Body of pancreas (tissue), 4 donors: ENCODE measurements at regions not wholly inside any gene's neighbourhood (a gene's known extent, or its start where the extent isn't known, plus 50 kb on each side); places are given as distances from the start of the nearest gene placed in this dataset.

Experiments used
- ATAC-seq: fragments of 150-250 bp; one replicate; pipeline ENCODE4 v1.9.1; 2016
- DNase-seq, 4 donors: peaks; one replicate each; pipeline ENCODE4 v3.0.0-alpha.2; 2019
- H3K27ac ChIP-seq, 4 donors: fragments of 200-600 bp; sonication (generic); 1 replicate in 3 of 4; 2 replicates in 1 of 4; pipeline versions ENCODE4 v1.5.1 to v1.6.1; 2016 to 2019; ENCODE audit warnings: mild to moderate bottlenecking in 1 of 4, mixed read lengths in 1 of 4, moderate library complexity in 1 of 4
- H3K27me3 ChIP-seq, 2 donors: fragments of 200-600 bp; sonication (generic); one replicate each; pipeline ENCODE4 v1.6.0; 2016; ENCODE audit warnings: mild to moderate bottlenecking in 1 of 2
- H3K36me3 ChIP-seq, 2 donors: fragments of 200-600 bp; sonication (generic); replicated peaks in 1 of 2; 2 replicates each; pipeline ENCODE4 v1.5.1; 2016; ENCODE audit warnings: low read depth in 2 of 2; ENCODE audit not compliant: insufficient read depth in 1 of 2
- H3K4me1 ChIP-seq: fragments of 200-600 bp; sonication (generic); one replicate; pipeline ENCODE4 v1.6.0; 2016
- H3K4me3 ChIP-seq, 2 donors: fragments of 200-600 bp; sonication (generic); 1 replicate in 1 of 2; 2 replicates in 1 of 2; pipeline ENCODE4 v1.5.1; 2016 to 2019
- H3K9me3 ChIP-seq, 3 donors: fragments of 200-600 bp; sonication (generic); 1 replicate in 2 of 3; 2 replicates in 1 of 3; pipeline ENCODE4 v1.5.1; 2016
- POLR2A ChIP-seq, 3 donors: fragments of 450-650 bp; IDR thresholded peaks; one replicate each; pipeline ENCODE4 v1.6.1; 2016; ENCODE audit warnings: antibody characterized with exemption in 3 of 3, mild to moderate bottlenecking in 2 of 3
- WGBS, 2 donors: methylation state at CpG; one replicate each; pipeline ENCODE4 v1.1.5; 2017; 5-methylcytosine and 5-hydroxymethylcytosine counted together
- intact Hi-C: fragments of 100-400 bp; cut with DNase I; formaldehyde crosslinking; loops from one replicate; pipeline ENCODE4 v1.15.1; 2023
- TF ChIP-seq, protein P1 (sequence below), 7 experiments: fragments of 450-650 bp in 4 of 7; fragments of 200-600 bp in 3 of 7; sonication (generic) in 3 of 7; IDR thresholded peaks; one replicate each; pipeline ENCODE4 v1.5.1; 2016 to 2019; ENCODE audit warnings: antibody characterized with exemption in 7 of 7

DNA sequence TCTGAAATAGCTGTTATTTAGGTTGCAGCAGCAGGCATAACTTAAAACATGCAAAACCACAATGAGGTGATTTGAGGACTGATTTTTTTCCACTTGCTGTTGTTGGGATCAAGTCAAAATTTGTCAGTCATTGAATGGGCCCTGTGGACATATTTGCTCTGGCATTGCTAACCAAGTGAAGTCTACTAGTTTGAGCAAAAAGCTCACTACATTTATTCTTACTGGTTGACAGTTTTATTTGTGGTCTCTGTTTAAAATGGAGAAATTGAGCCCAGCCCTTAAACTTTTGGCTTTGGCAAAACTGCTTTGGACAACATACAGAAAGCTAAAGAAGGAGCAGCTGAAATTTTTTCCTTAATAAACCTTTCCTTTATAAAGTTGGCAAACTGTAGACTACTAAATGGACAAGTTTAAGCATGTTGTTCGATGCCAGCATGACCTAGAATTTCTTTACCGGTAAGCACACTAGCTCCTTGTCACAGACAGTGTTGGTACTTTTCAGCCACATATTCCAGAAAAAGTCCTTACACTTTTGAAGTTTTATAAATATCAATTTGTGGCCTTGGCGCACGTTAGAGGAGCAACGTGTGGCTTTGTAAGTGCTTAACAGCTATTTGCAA lies 234.6 kb downstream of the USP25 start:
- no peak overlapping the region for H3K27ac ChIP-seq
- no peaks in the 10 kb centered on the region for H3K36me3 ChIP-seq
- H3K4me1 ChIP-seq, result no peaks in the 10 kb centered on the region
- no peak for ATAC-seq
- DNase-seq, result no peak
- no peaks in the 10 kb centered on the region for H3K9me3 ChIP-seq
- TF ChIP-seq, protein P1, sequence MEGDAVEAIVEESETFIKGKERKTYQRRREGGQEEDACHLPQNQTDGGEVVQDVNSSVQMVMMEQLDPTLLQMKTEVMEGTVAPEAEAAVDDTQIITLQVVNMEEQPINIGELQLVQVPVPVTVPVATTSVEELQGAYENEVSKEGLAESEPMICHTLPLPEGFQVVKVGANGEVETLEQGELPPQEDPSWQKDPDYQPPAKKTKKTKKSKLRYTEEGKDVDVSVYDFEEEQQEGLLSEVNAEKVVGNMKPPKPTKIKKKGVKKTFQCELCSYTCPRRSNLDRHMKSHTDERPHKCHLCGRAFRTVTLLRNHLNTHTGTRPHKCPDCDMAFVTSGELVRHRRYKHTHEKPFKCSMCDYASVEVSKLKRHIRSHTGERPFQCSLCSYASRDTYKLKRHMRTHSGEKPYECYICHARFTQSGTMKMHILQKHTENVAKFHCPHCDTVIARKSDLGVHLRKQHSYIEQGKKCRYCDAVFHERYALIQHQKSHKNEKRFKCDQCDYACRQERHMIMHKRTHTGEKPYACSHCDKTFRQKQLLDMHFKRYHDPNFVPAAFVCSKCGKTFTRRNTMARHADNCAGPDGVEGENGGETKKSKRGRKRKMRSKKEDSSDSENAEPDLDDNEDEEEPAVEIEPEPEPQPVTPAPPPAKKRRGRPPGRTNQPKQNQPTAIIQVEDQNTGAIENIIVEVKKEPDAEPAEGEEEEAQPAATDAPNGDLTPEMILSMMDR (IDR thresholded peaks at IDR 0.05), result no peak
- TF ChIP-seq POLR2A (IDR thresholded peaks at IDR 0.05), result no peak
- no peak overlapping the region for H3K4me3 ChIP-seq
- H3K27me3 ChIP-seq, result no peaks in the 10 kb centered on the region
- WGBS, 2 donors, result 48 to 61% methylated on average over 5 of the region's 5 CpGs
- intact Hi-C loops, result no loop called here

DNA sequence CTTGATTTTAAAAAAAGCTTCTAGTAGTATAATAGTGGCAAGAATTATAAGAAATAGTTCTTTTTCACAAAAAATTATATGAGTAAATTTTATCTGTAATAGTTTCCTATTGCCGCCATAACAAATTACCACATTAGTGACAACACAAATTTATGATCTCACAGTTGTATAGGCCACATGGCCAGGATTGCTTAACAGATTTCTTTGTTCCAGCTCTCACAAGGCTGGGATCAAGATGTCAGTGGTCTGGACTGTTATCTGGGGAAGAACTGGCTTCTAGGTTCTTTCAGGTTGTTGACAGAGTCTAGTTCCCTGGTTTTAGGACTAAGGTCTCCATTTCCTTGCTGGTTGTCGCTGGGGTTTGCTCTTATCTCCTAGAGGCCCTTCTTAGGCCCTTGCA lies 236.4 kb downstream of the USP25 start:
- no peak for ATAC-seq
- H3K27ac ChIP-seq, result no peak overlapping the region
- no peaks in the 10 kb centered on the region for H3K9me3 ChIP-seq
- WGBS, 2 donors, result 74 to 90% methylated on average over 2 of the region's 2 CpGs
- no peaks in the 10 kb centered on the region for H3K36me3 ChIP-seq
- TF ChIP-seq, protein P1 (IDR thresholded peaks at IDR 0.05), result no peak
- TF ChIP-seq POLR2A (IDR thresholded peaks at IDR 0.05), result no peak
- no peaks in the 10 kb centered on the region for H3K4me1 ChIP-seq
- intact Hi-C loops, result no loop called here
- no peaks in the 10 kb centered on the region for H3K27me3 ChIP-seq
- no peak overlapping the region for H3K4me3 ChIP-seq
- DNase-seq, result no peak

- Histone ChIP-seq H3K36me3 (no peaks in the 10 kb centered on the region), H3K27me3 (no peaks in the 10 kb centered on the region), H3K9me3 (no peaks in the 10 kb centered on the region), H3K4me3 (no peak overlapping the region), H3K27ac (no peak overlapping the region), H3K4me1 (no peaks in the 10 kb centered on the region)
- 63 to 72% methylated on average over 1 of the region's 1 CpG for WGBS, 2 donors
- DNase-seq, result no peak
- TF ChIP-seq, protein P1 (IDR thresholded peaks at IDR 0.05), result no peak
- no peak for TF ChIP-seq POLR2A (IDR thresholded peaks at IDR 0.05)
- no peak for ATAC-seq
- intact Hi-C loops, result no loop called here
These were observed 236.9 kb downstream of the USP25 start for GRCh38 chr21:15966651-15967050.

GRCh38 chr21:15967661-15968060 lies 237.9 kb downstream of the USP25 start:
- DNase-seq (no peak), ATAC-seq (no peak)
- Histone ChIP-seq H3K9me3 (no peaks in the 10 kb centered on the region), H3K4me3 (no peak overlapping the region), H3K36me3 (no peaks in the 10 kb centered on the region), H3K4me1 (no peaks in the 10 kb centered on the region), H3K27ac (no peak overlapping the region), H3K27me3 (no peaks in the 10 kb centered on the region)
- 79 to 86% methylated on average over 5 of the region's 5 CpGs for WGBS, 2 donors
- intact Hi-C loops, result no loop called here
- TF ChIP-seq, protein P1 (IDR thresholded peaks at IDR 0.05), result no peak
- TF ChIP-seq POLR2A (IDR thresholded peaks at IDR 0.05), result no peak

DNA sequence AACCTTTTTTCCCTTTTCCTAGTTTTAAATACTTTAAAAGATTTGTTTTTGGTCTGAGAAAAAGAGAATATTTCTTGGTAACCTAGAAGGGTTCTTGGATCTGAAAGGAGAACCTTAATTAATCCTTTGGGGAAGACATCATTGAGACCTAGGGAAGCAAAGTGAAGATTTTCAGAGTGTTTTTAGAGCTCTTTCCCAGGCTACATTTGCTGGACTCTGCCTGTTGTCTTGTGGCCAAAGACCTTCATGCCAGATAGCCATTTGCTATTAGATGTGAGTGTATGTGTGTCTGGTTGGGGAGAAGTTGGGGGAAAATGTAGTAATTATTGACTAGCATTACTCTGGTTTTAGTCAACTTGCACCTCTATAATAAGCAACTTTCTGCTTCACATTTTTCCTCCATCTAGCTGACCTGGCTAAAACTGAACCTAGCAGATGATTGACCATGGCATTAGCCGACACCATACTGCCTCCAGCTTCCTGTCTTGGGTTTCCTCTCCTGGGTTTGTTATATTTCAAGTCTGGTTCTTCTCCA lies 239.1 kb downstream of the USP25 start:
- TF ChIP-seq, protein P1 (IDR thresholded peaks at IDR 0.05), result no peak
- no peak for TF ChIP-seq POLR2A (IDR thresholded peaks at IDR 0.05)
- Histone ChIP-seq H3K36me3 (no peaks in the 10 kb centered on the region), H3K4me1 (no peaks in the 10 kb centered on the region), H3K4me3 (no peak overlapping the region), H3K9me3 (no peaks in the 10 kb centered on the region), H3K27ac (no peak overlapping the region), H3K27me3 (no peaks in the 10 kb centered on the region)
- WGBS, 2 donors, result 59 to 63% methylated on average over 1 of the region's 1 CpG
- no peak for ATAC-seq
- no peak for DNase-seq
- intact Hi-C loops, result no loop called here
